ENCODE measurements at regions not wholly inside any gene's neighbourhood (a gene's known extent, or its start where the extent isn't known, plus 50 kb on each side); places are given as distances from the start of the nearest gene placed in this dataset.

DNA sequence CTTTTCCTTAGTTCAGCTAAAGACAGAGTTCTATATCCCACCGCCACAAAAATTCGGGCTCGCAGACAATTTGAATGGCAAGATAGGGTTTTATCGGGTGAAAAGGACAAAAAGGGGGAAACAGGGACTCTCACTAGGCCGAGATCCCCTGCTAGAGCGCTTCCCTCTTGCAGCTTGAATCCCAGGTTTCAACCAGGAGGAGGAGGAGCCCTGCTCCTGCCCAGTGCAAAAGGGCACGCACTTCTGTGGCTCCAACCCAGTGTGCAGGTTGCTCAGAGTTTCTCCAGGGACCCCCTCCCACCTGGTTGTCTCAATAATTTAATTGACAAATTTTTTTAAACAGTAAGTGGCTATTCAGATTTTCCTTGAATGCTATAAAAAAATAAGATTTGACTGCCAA lies 152.6 kb upstream of the LUZP2 start:
- TF ChIP-seq, protein P1, sequence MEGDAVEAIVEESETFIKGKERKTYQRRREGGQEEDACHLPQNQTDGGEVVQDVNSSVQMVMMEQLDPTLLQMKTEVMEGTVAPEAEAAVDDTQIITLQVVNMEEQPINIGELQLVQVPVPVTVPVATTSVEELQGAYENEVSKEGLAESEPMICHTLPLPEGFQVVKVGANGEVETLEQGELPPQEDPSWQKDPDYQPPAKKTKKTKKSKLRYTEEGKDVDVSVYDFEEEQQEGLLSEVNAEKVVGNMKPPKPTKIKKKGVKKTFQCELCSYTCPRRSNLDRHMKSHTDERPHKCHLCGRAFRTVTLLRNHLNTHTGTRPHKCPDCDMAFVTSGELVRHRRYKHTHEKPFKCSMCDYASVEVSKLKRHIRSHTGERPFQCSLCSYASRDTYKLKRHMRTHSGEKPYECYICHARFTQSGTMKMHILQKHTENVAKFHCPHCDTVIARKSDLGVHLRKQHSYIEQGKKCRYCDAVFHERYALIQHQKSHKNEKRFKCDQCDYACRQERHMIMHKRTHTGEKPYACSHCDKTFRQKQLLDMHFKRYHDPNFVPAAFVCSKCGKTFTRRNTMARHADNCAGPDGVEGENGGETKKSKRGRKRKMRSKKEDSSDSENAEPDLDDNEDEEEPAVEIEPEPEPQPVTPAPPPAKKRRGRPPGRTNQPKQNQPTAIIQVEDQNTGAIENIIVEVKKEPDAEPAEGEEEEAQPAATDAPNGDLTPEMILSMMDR (IDR thresholded peaks at IDR 0.05; ENCODE audit: low read depth, low read length): no peak
- no peak for TF ChIP-seq EZH2phosphoT487 (IDR thresholded peaks at IDR 0.05; ENCODE audit: low read depth)
